ENCODE measurements at regions not wholly inside any gene's neighbourhood (a gene's known extent, or its start where the extent isn't known, plus 50 kb on each side); places are given as distances from the start of the nearest gene placed in this dataset.
"Not testable (repeated sequence)": the region's sequence is repeated elsewhere in the genome, so short reads cannot be mapped to it uniquely, and the experiment has no call there.

DNA sequence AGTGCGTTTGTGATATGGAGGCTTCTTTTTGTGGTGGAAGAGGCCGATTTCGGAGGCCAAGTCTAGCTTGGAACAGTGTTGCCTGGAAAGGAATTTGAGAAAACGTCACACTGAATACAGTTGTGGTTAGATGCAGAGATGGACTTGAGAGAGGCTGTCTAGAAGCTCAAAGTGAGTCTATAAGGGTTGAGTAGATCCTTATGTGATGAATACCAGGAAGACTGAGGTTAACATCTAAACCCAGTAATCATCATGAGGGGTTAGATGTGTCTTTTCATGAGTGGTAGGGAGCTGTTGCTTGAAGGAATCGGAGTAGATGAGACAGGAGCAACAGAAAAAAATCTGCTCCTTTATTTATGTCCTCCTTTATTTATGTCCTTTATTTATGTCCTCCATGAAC, 114.6 kb upstream of the IVNS1ABP start:
- ATAC-seq, result no peak
- TF ChIP-seq TCF4 (CRISPR knock-in tag; IDR thresholded peaks at IDR 0.05; ENCODE audit: borderline replicate concordance), result no peak
- no peak for TF ChIP-seq ZNF8 (CRISPR knock-in tag; IDR thresholded peaks at IDR 0.05)
- TF ChIP-seq ARNTL (CRISPR knock-in tag; IDR thresholded peaks at IDR 0.05; ENCODE audit: borderline replicate concordance, low read depth), result no peak
- no peak for TF ChIP-seq ZFP3 (CRISPR knock-in tag; IDR thresholded peaks at IDR 0.05)
- TF ChIP-seq, protein P1, sequence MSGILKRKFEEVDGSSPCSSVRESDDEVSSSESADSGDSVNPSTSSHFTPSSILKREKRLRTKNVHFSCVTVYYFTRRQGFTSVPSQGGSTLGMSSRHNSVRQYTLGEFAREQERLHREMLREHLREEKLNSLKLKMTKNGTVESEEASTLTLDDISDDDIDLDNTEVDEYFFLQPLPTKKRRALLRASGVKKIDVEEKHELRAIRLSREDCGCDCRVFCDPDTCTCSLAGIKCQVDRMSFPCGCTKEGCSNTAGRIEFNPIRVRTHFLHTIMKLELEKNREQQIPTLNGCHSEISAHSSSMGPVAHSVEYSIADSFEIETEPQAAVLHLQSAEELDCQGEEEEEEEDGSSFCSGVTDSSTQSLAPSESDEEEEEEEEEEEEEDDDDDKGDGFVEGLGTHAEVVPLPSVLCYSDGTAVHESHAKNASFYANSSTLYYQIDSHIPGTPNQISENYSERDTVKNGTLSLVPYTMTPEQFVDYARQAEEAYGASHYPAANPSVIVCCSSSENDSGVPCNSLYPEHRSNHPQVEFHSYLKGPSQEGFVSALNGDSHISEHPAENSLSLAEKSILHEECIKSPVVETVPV (CRISPR knock-in tag; IDR thresholded peaks at IDR 0.05), result no peak
- no peak for TF ChIP-seq RARB (CRISPR knock-in tag; IDR thresholded peaks at IDR 0.05)
- TF ChIP-seq ISL1 (CRISPR knock-in tag; IDR thresholded peaks at IDR 0.05), result no peak
- no peak for TF ChIP-seq PPARA (CRISPR knock-in tag; IDR thresholded peaks at IDR 0.05; ENCODE audit: borderline replicate concordance)
- TF ChIP-seq ZC3H10 (CRISPR knock-in tag; IDR thresholded peaks at IDR 0.05), result no peak
- no peak for TF ChIP-seq ZNF565 (CRISPR knock-in tag; conservative IDR thresholded peaks at IDR 0.05; ENCODE audit: low read depth)
- TF ChIP-seq ESRRG (CRISPR knock-in tag; IDR thresholded peaks at IDR 0.05), result no peak

DNA sequence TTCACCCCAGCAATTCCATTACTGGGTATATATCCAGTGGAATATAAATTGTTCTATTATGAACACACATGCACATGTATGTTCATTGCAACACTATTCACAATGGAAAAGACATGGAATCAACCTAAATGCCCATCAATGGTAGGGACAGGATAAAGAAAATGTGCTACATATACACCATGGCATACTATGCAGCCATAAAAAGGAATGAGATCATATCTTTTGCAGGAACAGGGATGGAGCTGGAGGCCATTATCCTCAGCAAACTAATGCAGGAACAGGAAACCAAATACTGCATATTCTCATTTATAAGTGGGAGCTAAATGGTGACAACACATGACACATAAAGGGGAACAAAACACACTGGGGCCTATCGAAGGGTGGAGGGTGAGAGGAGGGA, 112.6 kb upstream of the IVNS1ABP start:
- not testable (repeated sequence) for ATAC-seq

DNA sequence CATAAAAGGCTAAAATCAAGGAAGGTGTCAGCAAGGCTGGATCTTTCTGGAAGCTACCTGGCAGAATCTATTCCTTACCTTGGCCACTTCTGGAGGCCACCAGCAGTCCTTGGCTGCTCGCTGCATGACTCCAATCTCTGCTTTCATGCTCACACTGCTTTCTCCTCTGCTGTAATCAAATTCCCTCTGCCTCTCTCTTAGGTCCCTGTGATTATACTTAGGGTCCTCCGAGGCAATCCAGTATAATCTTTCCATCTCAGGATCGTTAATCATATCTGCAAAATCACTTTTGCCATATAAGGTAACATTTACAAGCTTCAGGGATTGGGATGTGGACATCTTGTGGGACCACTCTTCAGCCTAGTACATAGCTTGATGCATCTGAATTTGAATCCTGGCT, 110.7 kb upstream of the IVNS1ABP start:
- TF ChIP-seq, protein P2, sequence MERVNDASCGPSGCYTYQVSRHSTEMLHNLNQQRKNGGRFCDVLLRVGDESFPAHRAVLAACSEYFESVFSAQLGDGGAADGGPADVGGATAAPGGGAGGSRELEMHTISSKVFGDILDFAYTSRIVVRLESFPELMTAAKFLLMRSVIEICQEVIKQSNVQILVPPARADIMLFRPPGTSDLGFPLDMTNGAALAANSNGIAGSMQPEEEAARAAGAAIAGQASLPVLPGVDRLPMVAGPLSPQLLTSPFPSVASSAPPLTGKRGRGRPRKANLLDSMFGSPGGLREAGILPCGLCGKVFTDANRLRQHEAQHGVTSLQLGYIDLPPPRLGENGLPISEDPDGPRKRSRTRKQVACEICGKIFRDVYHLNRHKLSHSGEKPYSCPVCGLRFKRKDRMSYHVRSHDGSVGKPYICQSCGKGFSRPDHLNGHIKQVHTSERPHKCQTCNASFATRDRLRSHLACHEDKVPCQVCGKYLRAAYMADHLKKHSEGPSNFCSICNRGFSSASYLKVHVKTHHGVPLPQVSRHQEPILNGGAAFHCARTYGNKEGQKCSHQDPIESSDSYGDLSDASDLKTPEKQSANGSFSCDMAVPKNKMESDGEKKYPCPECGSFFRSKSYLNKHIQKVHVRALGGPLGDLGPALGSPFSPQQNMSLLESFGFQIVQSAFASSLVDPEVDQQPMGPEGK (CRISPR knock-in tag; IDR thresholded peaks at IDR 0.05; ENCODE audit: borderline replicate concordance), result no peak
- no peak for TF ChIP-seq ESRRG (CRISPR knock-in tag; IDR thresholded peaks at IDR 0.05)
- no peak for TF ChIP-seq ARNTL (CRISPR knock-in tag; IDR thresholded peaks at IDR 0.05; ENCODE audit: borderline replicate concordance, low read depth)
- no peak for TF ChIP-seq ZFP3 (CRISPR knock-in tag; IDR thresholded peaks at IDR 0.05)
- TF ChIP-seq ZNF70 (CRISPR knock-in tag; IDR thresholded peaks at IDR 0.05), result no peak
- TF ChIP-seq TOX (CRISPR knock-in tag; IDR thresholded peaks at IDR 0.05; ENCODE audit: borderline replicate concordance), result no peak
- TF ChIP-seq, protein P3, sequence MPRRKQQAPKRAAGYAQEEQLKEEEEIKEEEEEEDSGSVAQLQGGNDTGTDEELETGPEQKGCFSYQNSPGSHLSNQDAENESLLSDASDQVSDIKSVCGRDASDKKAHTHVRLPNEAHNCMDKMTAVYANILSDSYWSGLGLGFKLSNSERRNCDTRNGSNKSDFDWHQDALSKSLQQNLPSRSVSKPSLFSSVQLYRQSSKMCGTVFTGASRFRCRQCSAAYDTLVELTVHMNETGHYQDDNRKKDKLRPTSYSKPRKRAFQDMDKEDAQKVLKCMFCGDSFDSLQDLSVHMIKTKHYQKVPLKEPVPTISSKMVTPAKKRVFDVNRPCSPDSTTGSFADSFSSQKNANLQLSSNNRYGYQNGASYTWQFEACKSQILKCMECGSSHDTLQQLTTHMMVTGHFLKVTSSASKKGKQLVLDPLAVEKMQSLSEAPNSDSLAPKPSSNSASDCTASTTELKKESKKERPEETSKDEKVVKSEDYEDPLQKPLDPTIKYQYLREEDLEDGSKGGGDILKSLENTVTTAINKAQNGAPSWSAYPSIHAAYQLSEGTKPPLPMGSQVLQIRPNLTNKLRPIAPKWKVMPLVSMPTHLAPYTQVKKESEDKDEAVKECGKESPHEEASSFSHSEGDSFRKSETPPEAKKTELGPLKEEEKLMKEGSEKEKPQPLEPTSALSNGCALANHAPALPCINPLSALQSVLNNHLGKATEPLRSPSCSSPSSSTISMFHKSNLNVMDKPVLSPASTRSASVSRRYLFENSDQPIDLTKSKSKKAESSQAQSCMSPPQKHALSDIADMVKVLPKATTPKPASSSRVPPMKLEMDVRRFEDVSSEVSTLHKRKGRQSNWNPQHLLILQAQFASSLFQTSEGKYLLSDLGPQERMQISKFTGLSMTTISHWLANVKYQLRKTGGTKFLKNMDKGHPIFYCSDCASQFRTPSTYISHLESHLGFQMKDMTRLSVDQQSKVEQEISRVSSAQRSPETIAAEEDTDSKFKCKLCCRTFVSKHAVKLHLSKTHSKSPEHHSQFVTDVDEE (CRISPR knock-in tag; IDR thresholded peaks at IDR 0.05), result no peak
- TF ChIP-seq ZC3H10 (CRISPR knock-in tag; IDR thresholded peaks at IDR 0.05), result no peak
- TF ChIP-seq GLIS3 (CRISPR knock-in tag; IDR thresholded peaks at IDR 0.05), result no peak
- TF ChIP-seq, protein P4, sequence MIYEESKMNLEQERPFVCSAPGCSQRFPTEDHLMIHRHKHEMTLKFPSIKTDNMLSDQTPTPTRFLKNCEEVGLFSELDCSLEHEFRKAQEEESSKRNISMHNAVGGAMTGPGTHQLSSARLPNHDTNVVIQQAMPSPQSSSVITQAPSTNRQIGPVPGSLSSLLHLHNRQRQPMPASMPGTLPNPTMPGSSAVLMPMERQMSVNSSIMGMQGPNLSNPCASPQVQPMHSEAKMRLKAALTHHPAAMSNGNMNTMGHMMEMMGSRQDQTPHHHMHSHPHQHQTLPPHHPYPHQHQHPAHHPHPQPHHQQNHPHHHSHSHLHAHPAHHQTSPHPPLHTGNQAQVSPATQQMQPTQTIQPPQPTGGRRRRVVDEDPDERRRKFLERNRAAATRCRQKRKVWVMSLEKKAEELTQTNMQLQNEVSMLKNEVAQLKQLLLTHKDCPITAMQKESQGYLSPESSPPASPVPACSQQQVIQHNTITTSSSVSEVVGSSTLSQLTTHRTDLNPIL (CRISPR knock-in tag; IDR thresholded peaks at IDR 0.05; ENCODE audit: low read depth), result no peak
- ATAC-seq, result no peak

DNA sequence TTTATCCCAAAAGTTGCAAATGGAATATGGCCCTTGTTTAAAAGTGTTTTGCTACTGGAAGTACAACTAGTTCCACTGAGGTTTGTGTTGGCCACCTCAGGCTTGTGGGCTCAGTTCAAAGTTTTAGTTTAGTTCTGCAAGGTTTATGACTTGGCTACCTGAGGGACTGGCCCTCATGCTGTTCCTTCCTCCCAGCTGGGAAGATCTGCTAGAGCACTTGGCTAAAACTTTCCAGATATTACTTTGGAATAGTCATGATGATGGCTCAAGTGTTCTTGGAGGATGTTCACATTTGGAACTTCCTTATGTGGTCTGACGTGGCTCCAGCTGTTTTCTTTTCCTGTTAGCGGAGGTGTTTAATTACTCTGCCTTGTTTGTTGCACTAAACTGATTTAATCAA, 110.2 kb upstream of the IVNS1ABP start:
- no peak for ATAC-seq
- no peak for TF ChIP-seq ESRRG (CRISPR knock-in tag; IDR thresholded peaks at IDR 0.05)
- no peak for TF ChIP-seq ZNF565 (CRISPR knock-in tag; conservative IDR thresholded peaks at IDR 0.05; ENCODE audit: low read depth)
- TF ChIP-seq, protein P3 (CRISPR knock-in tag; IDR thresholded peaks at IDR 0.05), result no peak
- no peak for TF ChIP-seq ARNTL (CRISPR knock-in tag; IDR thresholded peaks at IDR 0.05; ENCODE audit: borderline replicate concordance, low read depth)
- TF ChIP-seq, protein P5, sequence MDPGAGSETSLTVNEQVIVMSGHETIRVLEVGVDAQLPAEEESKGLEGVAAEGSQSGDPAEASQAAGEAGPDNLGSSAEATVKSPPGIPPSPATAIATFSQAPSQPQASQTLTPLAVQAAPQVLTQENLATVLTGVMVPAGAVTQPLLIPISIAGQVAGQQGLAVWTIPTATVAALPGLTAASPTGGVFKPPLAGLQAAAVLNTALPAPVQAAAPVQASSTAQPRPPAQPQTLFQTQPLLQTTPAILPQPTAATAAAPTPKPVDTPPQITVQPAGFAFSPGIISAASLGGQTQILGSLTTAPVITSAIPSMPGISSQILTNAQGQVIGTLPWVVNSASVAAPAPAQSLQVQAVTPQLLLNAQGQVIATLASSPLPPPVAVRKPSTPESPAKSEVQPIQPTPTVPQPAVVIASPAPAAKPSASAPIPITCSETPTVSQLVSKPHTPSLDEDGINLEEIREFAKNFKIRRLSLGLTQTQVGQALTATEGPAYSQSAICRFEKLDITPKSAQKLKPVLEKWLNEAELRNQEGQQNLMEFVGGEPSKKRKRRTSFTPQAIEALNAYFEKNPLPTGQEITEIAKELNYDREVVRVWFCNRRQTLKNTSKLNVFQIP (CRISPR knock-in tag; IDR thresholded peaks at IDR 0.05; ENCODE audit: borderline replicate concordance, low read depth), result no peak
- TF ChIP-seq OSR1 (CRISPR knock-in tag; IDR thresholded peaks at IDR 0.05), result no peak
- no peak for TF ChIP-seq ZFP30 (CRISPR knock-in tag; IDR thresholded peaks at IDR 0.05)
- TF ChIP-seq TCF4 (CRISPR knock-in tag; IDR thresholded peaks at IDR 0.05; ENCODE audit: borderline replicate concordance), result no peak
- TF ChIP-seq PPARA (CRISPR knock-in tag; IDR thresholded peaks at IDR 0.05; ENCODE audit: borderline replicate concordance), result no peak
- TF ChIP-seq, protein P4 (CRISPR knock-in tag; IDR thresholded peaks at IDR 0.05; ENCODE audit: low read depth), result no peak
- no peak for TF ChIP-seq SNAI2 (CRISPR knock-in tag; IDR thresholded peaks at IDR 0.05)
- no peak for TF ChIP-seq CSDC2 (CRISPR knock-in tag; IDR thresholded peaks at IDR 0.05)
- TF ChIP-seq GLIS3 (CRISPR knock-in tag; IDR thresholded peaks at IDR 0.05), result no peak
- TF ChIP-seq ZC3H10 (CRISPR knock-in tag; IDR thresholded peaks at IDR 0.05), result no peak
- TF ChIP-seq ZNF70 (CRISPR knock-in tag; IDR thresholded peaks at IDR 0.05), result no peak

Measured in SK-N-SH treated with all-trans-retinoic acid at 6 μM for 48 hours (cell line).